ENCODE measurements at regions not wholly inside any gene's neighbourhood (a gene's known extent, or its start where the extent isn't known, plus 50 kb on each side); places are given as distances from the start of the nearest gene placed in this dataset.

GRCh38 chr9:4402501-4402900 lies 87.8 kb upstream of the SLC1A1 start:
- TF ChIP-seq EZH2 (IDR thresholded peaks at IDR 0.05; ENCODE audit: low read length, missing control alignments): no peak
- no peak for TF ChIP-seq CTCF (conservative IDR thresholded peaks at IDR 0.05 in 1 of 2, IDR thresholded peaks at IDR 0.05 in 1 of 2; ENCODE audit: low read depth in 1 of 2, low read length in 2 of 2)
- no peaks in the 10 kb centered on the region for H3K4me1 ChIP-seq (ENCODE audit: control insufficient read depth, extremely low read depth, insufficient read depth, low read length)
- no peaks in the 10 kb centered on the region for H3K36me3 ChIP-seq (ENCODE audit: control insufficient read depth, insufficient read depth, low read length)
- no peak overlapping the region for H3K4me2 ChIP-seq (ENCODE audit: extremely low read depth, insufficient read depth, low read length)
- H4K20me1 ChIP-seq (ENCODE audit: control insufficient read depth, extremely low read depth, insufficient read depth, low read length): no peaks in the 10 kb centered on the region
- no peak overlapping the region for H2AFZ ChIP-seq (ENCODE audit: low read length)
- no peaks in the 10 kb centered on the region for H3K27me3 ChIP-seq (ENCODE audit: control insufficient read depth, insufficient read depth, low read length)
- no peak for DNase-seq (ENCODE audit: low read depth in 2 of 2)
- H3K9ac ChIP-seq (ENCODE audit: insufficient read depth, low read length): no peak overlapping the region
- H3K4me3 ChIP-seq (replicated peaks in 1 of 4; ENCODE audit: control extremely low read depth in 1 of 4, insufficient read depth in 1 of 4, low read depth in 3 of 4, low read length in 4 of 4): no peak overlapping the region
- no peaks in the 10 kb centered on the region for H3K9me3 ChIP-seq (ENCODE audit: control insufficient read depth, insufficient read depth, low read depth, low read length)
- H3K79me2 ChIP-seq (ENCODE audit: control insufficient read depth, insufficient read depth, low read length): no peaks in the 10 kb centered on the region
- no peak overlapping the region for H3K27ac ChIP-seq (ENCODE audit: insufficient read depth, low read length)

GRCh38 chr9:4400731-4401130 lies 89.5 kb upstream of the SLC1A1 start:
- Histone ChIP-seq H3K27ac (ENCODE audit: insufficient read depth, low read length) (no peak overlapping the region), H3K4me1 (ENCODE audit: control insufficient read depth, extremely low read depth, insufficient read depth, low read length) (no peaks in the 10 kb centered on the region), H3K4me3 (replicated peaks in 1 of 4; ENCODE audit: control extremely low read depth in 1 of 4, insufficient read depth in 1 of 4, low read depth in 3 of 4, low read length in 4 of 4) (no peak overlapping the region), H3K79me2 (ENCODE audit: control insufficient read depth, insufficient read depth, low read length) (no peaks in the 10 kb centered on the region), H3K27me3 (ENCODE audit: control insufficient read depth, insufficient read depth, low read length) (no peaks in the 10 kb centered on the region), H3K9me3 (ENCODE audit: control insufficient read depth, insufficient read depth, low read depth, low read length) (no peaks in the 10 kb centered on the region), H2AFZ (ENCODE audit: low read length) (no peak overlapping the region), H3K36me3 (ENCODE audit: control insufficient read depth, insufficient read depth, low read length) (no peaks in the 10 kb centered on the region), H3K4me2 (ENCODE audit: extremely low read depth, insufficient read depth, low read length) (no peak overlapping the region), H3K9ac (ENCODE audit: insufficient read depth, low read length) (no peak overlapping the region), H4K20me1 (ENCODE audit: control insufficient read depth, extremely low read depth, insufficient read depth, low read length) (no peaks in the 10 kb centered on the region)
- TF ChIP-seq CTCF (conservative IDR thresholded peaks at IDR 0.05 in 1 of 2, IDR thresholded peaks at IDR 0.05 in 1 of 2; ENCODE audit: low read depth in 1 of 2, low read length in 2 of 2): no peak
- no peak for TF ChIP-seq EZH2 (IDR thresholded peaks at IDR 0.05; ENCODE audit: low read length, missing control alignments)
- no peak for DNase-seq (ENCODE audit: low read depth in 2 of 2)

- no peak overlapping the region for H3K9ac ChIP-seq (ENCODE audit: insufficient read depth, low read length)
- H3K4me2 ChIP-seq (ENCODE audit: extremely low read depth, insufficient read depth, low read length): no peak overlapping the region
- DNase-seq (ENCODE audit: low read depth in 2 of 2): peak in 1 of 2 donors; percentile 86
- TF ChIP-seq EZH2 (IDR thresholded peaks at IDR 0.05; ENCODE audit: low read length, missing control alignments) (no peak), CTCF (conservative IDR thresholded peaks at IDR 0.05 in 1 of 2, IDR thresholded peaks at IDR 0.05 in 1 of 2; ENCODE audit: low read depth in 1 of 2, low read length in 2 of 2) (no peak)
- H3K4me3 ChIP-seq (replicated peaks in 1 of 4; ENCODE audit: control extremely low read depth in 1 of 4, insufficient read depth in 1 of 4, low read depth in 3 of 4, low read length in 4 of 4): no peak overlapping the region
- H4K20me1 ChIP-seq (ENCODE audit: control insufficient read depth, extremely low read depth, insufficient read depth, low read length): no peaks in the 10 kb centered on the region
- no peaks in the 10 kb centered on the region for H3K79me2 ChIP-seq (ENCODE audit: control insufficient read depth, insufficient read depth, low read length)
- no peaks in the 10 kb centered on the region for H3K4me1 ChIP-seq (ENCODE audit: control insufficient read depth, extremely low read depth, insufficient read depth, low read length)
- H3K9me3 ChIP-seq (ENCODE audit: control insufficient read depth, insufficient read depth, low read depth, low read length): no peaks in the 10 kb centered on the region
- no peaks in the 10 kb centered on the region for H3K27me3 ChIP-seq (ENCODE audit: control insufficient read depth, insufficient read depth, low read length)
- no peak overlapping the region for H3K27ac ChIP-seq (ENCODE audit: insufficient read depth, low read length)
- H2AFZ ChIP-seq (ENCODE audit: low read length): no peak overlapping the region
- no peaks in the 10 kb centered on the region for H3K36me3 ChIP-seq (ENCODE audit: control insufficient read depth, insufficient read depth, low read length)
These were observed 92.4 kb upstream of the SLC1A1 start for GRCh38 chr9:4397917-4398316.
